Sigmoid colon (tissue), 4 donors: ENCODE measurements at regions not wholly inside any gene's neighbourhood (a gene's known extent, or its start where the extent isn't known, plus 50 kb on each side); places are given as distances from the start of the nearest gene placed in this dataset.

Experiments
- CTCF ChIP-seq, 4 experiments: fragments of 450-650 bp in 3 of 4; fragments of 200-600 bp in 1 of 4; IDR thresholded peaks; one replicate each; pipeline ENCODE4 v1.5.1; 2016 to 2019; ENCODE audit warnings: antibody characterized with exemption in 4 of 4, mild to moderate bottlenecking in 3 of 4, moderate library complexity in 2 of 4
- EP300 ChIP-seq, 4 donors: sonication (generic); formaldehyde crosslinking; IDR thresholded peaks; one replicate each; pipeline ENCODE4 v1.6.1; 2017; ENCODE audit warnings: antibody characterized with exemption in 4 of 4
- POLR2A ChIP-seq, 2 donors: fragments of 450-650 bp; IDR thresholded peaks; one replicate each; pipeline ENCODE4 v1.6.1; 2016; ENCODE audit warnings: antibody characterized with exemption in 2 of 2, mild to moderate bottlenecking in 2 of 2, moderate library complexity in 2 of 2
- POLR2AphosphoS5 ChIP-seq, 4 donors: sonication (generic); formaldehyde crosslinking; IDR thresholded peaks; one replicate each; pipeline ENCODE4 v1.6.1; 2017; ENCODE audit warnings: antibody characterized with exemption in 4 of 4

GRCh38 chr3:40864146-40864782, 335.0 kb upstream of the CTNNB1 start:
- TF ChIP-seq POLR2AphosphoS5 (IDR thresholded peaks at IDR 0.05) (no peak), EP300 (IDR thresholded peaks at IDR 0.05) (no peak), CTCF (IDR thresholded peaks at IDR 0.05) (no peak), POLR2A (IDR thresholded peaks at IDR 0.05) (no peak)
